ENCODE measurements at regions not wholly inside any gene's neighbourhood (a gene's known extent, or its start where the extent isn't known, plus 50 kb on each side); places are given as distances from the start of the nearest gene placed in this dataset.
A peak's percentile ranks its signal among the peaks of the same experiment; 100 is the strongest.
"Not testable (repeated sequence)": the region's sequence is repeated elsewhere in the genome, so short reads cannot be mapped to it uniquely, and the experiment has no call there.

DNA sequence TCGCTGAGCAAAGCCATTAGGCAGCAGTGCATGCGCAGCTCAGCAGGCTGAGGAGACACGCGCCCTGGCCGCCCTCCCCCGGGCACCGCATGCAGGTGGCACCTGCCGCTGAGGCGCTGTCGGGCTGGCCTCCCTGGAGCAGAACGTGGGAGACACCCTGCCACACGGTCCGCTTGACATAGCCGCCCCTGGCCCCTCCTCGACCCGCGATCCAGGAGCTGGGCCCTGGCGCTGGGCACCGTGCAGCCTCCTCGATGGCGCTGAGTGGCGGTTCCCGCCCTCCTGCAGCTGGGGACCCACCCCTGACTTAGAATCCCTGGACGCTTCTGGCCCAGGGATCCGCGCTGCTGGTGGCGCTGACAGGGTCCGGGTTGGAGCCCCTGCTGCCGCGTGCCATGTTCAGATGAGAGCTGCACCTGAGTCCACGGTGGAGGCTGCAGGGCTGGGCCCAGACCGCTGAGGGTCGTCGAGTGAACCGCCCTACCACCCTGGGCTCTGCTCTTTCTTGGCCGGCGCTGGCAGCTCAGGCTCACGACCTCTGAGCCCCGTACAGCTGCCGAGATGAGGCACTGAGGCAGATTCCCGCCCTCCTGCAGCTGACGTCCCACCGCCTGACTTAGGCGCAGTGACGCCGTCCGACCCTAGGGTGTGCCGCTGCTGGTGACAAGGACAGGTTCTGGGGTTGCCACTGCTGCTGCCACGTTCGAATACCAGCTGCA is 116.8 kb downstream of the OR13A1 start:
- no peak for DNase-seq

DNA sequence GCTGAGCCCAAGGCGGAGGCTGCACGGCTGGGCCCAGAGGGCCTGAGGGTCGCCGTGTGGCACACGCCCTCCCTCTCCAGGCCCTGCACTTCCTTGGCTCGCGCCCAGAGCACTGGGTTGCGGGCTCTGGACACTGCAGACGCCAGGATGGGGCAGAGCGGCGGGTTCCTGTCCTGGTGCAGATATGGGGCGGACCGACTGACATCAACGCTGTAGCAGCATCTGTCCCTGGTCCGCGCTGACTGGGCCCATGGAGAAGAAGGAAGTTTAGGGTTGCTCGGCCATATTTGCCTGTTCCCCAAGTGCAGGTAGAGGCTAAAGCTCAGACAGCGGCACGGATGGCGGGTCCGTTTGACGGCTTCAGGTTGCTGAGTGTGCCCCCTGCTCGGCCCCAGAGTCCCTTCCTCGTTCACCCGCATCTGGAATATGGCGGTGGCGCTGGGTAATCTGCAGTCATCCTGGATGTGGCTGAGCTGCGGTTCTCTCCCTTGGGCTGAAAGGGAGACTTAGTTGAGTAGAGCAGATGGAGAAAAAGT is 116.1 kb downstream of the OR13A1 start:
- DNase-seq: no peak

DNA sequence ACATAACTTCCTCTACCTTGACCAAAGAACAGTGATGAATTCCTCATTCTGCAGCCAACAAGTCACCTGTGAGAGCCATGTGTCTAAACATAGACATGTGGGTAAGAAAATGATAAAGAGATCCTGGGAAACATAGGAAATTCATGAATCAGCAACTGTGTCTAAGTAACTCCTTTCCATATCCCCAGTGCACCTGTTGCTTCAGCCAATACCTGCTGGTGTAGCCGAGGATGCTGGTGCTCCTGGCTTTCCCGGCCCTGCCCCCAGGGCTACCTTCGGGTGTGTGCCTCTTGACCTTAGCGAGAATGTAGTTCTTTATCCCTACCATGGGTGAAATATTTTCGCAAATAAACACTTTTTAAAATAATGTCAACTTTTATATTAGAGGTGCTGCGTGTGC is 114.1 kb downstream of the OR13A1 start:
- DNase-seq: no peak

DNA sequence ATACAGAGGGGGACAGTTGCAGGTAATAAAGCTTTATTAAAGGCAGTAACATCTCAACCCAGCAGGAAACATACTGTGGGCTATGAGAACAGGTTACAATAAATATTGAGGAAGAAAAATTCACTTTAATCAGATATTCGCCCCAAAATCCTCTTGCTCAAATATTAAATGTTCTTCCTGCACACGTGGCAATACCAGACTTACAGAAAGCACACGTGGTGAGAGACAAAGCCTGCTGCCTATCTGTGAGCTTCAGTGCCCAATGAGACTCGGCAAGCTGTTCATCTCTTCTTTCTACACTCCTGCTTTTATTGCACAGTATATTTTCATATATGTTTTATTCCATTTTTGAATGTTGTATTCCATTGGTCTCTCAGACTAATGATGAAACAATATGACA is 113.2 kb downstream of the OR13A1 start:
- DNase-seq: no peak

DNA sequence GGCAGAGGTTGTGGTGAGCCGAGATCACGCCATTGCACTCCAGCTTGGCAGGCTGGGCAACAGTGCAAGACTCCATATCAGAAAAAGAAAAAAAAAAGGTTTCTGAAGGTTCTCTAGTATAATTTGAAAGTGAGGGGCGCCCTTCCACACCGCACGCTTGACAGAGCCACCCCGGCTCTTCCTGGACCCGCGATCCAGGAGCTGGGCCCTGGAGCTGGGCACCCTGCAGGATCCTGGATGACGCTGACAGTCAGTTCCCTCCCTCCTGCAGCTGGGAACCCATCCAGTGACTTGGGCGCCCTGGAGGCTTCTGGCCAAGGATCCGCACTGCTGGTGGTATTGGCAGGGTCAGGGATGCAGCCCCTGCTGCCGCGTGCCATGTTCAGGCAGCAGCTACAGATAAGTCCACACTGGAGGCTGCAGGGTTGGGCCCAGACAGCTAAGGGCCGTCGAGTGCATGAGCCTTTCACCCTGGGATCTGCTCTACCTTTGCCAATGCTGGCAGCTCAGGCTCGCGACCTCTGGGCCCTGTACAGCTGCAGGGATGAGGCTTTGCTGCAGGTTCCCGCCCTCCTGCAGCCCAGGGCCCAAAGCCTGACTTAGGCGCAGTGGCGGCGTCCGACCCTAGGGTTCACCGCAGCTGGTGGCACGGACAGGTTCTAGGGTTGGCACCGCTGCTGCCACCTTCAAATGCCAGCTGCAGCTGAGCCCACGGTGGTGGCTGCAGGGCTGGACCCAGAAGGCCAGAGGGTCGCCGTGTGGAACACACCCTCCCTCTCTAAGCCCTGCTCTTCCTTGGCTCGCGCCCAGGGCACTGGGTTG is 110.2 kb downstream of the OR13A1 start:
- DNase-seq: no peak

DNA sequence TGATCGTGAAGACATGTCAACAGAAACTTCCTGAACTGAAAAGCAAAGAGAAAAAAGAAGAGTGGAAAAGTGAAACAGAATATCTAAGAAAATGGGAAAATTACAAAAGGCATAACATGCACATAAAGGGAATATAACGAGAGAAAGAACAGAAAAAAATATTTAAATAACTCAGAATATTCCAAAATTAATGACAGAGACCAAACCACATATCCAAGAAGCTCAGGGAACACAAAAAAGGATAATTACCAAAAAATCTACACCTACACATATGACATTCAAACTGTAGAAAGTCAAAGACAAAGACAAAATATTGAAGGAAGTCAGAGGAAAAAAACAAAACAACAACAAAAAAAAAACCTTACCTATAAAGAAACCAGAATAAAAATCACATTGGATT is 105.5 kb downstream of the OR13A1 start:
- no peak for DNase-seq

DNA sequence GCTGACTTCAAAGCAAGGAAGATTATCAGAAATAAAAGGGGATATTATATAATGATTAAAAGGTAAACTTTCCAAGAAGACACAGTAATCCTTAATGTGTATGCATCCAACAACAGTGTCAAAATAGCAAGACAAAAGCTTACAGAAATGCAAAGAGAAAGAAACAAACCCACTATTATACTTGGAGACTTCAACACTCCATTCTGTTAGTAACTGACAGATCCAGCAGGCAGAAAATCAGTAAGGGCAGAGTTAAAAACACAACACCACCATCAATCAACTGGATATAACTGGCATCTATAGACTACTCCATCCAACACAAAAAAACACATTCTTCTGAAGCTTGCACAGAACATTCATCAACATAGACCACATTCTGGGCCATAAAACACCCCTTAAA is 103.8 kb downstream of the OR13A1 start:
- DNase-seq: no peak

DNA sequence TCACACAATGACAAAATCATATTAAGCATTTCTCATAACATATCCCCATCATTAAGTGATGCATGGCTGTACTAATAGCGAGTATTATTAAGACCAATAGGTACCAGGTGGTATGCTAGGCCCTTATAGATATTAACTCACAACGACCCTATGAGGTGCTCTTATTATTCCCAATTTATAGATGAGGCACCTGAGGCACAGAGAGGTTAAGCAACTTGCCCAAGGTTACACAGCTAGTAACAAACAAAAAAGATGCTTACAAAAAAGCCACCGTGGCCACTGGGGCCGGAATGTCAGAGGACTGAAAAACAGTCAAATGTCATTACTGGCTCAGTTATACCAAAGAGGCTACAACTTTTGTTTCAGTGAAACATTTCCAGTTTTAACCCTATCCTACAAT is 96.0 kb downstream of the OR13A1 start:
- DNase-seq: no peak

DNA sequence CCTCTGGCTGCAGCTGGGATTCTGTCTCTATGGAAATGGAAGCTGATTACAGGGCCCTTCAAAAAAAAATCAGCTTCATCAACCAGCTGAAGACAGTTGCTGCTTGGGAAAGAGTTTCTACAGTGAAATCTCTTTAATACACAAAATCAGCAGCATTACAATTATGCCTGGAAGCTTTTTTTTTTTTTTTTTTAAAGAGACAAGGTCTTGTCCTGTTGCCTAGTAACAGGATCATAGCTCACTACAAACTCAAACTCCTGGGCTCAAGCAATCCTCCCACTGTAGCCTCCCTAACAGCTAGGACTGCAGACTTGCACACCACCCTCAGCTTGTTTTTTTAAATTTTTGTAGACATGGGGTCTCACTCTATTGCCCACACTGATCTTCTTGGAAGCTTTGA is 94.5 kb downstream of the OR13A1 start:
- DNase-seq: no peak

DNA sequence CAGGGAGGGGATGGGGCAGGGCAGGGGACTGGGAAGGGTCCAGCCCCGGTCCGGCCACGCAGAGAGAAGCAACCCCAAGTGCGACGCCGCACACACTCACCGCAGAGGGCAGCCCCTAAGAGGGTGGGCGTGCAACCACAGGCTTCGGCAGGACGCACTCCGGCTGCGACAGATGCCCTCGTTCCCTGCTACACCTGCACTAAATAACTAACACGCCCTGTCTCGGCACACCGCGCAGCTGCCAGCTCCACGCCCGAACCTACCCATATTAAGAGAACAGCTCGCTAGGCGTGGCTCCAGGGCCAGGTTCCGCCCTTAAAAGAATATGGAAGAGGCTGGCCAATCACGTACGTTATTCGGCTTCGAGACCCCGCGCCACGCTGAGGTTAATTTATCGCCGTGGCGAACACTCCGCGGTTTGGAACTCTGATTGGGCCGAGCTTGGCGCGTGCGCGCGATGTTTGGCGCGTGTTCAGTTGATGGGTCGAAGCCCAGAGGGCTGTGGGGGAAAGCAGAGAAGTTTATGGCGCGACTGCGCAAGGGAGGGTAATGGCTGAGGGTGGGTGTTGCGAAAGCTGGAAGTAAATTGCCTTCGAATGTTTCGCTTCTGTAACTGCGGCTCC is 91.1 kb downstream of the OR13A1 start:
- DNase-seq: no peak

DNA sequence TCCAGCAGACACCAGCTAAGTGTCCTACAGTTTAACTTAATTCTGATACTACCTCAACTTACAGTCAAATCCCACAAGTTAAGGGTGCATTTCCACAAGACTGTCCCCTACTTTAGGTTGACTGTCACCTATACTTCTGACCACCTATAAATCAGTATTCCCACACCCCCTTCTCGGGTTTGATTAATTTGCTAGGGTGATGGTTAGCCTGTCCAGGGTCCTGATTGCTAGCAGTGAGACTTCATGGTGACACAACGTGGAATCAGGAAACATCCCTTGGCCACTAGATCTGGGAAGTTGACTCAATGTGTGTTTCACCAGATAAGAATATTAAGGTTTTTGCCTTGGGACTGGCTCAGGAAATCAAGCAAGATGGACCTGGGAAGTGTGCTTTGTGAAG is 88.4 kb downstream of the OR13A1 start:
- DNase-seq: no peak

DNA sequence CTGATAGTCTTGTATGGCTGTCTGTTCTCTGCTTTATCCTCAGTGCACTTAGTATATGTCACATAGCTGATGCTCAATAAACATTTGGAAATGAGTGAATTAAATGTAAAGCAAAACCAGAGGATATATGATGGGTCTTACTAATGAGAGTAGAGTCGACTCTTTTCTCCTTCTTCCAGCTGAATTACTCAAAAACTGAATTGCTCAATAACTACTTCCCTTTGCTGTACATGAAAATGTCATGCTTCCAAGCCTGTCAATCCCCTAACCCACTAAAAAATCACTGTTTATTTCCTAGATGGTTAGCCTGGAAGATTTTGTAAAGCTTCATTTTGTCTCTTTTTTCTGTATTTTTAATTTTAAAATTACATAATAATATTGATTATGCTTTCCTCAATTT is 88.0 kb downstream of the OR13A1 start:
- no peak for DNase-seq

DNA sequence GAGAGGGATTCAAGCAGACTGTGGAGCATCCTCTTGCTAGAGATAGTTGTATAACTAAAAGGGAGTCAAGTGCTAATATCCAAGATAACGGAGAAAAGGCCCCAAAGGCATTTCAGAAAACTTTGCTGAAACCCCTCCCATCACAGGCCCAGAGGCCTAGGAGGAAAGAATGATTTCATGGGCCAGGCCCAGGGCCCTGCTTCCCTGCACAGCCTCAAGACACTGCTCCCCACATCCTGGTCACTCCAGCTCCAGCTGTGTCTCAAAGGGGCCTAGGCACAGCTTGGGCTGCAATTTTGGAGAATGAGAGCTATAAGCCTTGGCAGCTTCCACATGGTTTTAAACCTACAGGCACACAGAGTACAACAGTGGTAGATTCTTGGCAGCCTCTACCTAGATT is 85.6 kb downstream of the OR13A1 start:
- DNase-seq: no peak

DNA sequence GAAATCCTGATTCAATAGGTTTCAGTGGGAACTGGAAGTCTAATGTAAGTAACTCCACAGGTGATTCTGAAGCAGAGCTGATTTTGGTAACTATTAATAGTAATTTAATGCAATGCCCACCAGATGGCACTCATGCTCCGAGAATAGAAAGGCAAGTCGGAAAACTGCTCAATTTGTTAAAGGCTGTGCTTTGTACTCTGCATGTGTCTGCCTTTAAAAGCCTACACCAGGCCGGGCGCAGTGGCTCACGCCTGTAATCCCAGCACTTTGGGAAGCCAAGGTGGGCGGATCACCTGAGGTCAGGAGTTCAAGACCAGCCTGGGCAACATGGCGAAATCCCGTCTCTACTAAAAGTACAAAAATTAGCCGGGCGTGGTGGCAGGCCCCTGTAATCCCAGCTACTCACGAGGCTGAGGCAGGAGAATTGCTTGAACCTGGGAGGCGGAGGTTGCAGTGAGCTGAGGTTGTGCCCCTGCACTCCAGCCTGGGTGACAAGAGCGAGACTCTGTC is 80.1 kb downstream of the OR13A1 start:
- DNase-seq: peak in 3 of 4 experiments; percentile 2 to 44 (median 33)

DNA sequence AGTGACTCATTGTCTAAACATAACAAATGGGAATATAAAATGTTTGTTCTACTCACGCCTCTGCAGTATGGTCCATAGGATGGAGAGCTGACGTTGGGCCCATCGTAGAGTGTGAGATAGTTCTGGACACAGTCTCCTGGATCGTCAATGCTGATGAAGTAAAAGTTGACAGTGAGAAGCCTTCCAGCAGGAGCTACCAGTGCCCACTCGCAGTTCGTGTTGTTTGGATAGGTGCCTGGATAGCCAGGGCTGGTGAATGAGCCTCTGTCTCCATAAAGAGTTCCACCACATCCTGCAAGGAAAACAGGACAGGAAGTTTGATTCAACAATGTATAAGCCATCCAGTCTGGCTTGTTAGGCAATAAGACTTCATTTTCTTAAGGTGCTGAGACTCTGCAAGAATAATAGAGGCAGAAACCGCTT is 79.6 kb downstream of the OR13A1 start:
- no peak for DNase-seq

DNA sequence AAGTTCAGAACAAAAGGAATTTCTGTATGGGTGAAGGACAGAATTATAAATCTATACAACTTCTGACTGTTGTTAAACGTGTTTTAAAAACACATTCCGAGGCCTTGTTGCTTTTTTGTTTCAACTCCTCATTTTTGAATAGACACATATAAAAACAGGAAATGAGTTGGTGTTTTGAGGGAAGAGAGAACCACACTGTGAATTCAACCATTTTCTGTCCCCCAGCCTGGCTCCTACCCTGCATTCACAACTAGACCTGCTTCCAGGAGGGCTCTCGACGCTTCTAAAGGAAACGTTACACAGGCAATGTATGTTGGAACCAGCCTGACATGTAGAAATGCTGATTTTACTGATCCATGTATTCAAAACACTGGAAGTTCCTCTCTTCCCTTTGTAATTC is 76.5 kb downstream of the OR13A1 start:
- DNase-seq: no peak

DNA sequence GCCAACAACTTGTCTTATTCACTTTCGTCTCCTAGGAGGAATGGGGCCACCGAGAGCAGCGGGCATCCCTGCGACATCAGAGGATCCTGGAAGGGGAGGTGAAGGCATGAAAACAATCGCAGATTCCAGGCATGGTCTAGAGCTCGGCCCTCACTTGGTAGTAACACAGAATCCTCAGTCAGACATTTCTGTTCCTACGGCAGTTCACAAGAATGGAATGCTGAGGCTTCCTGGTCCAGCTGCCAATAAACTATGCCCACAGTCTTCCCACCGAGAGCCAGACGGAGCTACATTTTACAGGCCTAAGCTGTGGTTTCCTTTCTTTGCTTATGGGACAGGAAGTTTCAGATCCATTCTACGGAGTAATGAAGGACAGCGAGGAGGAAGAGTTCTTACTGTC is 75.8 kb downstream of the OR13A1 start:
- no peak for DNase-seq

DNA sequence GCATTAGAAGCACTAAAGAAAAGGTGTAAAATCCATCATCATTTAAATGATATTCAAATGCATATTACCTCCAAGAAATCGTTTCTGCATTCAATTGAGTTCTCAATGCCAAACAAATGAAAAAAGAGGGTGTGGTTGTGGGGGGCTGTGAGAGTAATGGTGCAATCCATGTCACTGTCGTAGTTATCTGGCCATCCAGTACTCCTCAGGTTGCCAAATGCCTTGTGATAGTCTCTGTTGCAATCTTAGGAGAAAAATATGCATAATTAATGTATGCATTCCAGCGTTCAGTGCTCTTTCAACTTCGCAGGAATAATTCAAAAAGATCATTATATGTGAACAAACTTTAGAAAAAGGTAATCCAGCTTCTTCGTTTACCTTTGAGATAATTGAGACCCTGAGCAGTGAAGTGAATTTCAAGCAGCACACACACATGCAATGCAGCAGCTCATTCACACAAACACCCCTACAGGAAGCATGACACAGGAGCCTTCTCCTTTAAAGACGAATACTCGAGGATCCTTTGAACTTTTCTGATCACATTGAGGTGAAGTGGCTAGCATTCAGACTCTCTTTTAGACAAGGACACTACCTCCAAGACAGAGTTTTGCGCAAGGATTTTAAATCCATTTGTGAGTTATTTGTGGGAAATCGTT is 73.4 kb downstream of the OR13A1 start:
- DNase-seq: no peak

DNA sequence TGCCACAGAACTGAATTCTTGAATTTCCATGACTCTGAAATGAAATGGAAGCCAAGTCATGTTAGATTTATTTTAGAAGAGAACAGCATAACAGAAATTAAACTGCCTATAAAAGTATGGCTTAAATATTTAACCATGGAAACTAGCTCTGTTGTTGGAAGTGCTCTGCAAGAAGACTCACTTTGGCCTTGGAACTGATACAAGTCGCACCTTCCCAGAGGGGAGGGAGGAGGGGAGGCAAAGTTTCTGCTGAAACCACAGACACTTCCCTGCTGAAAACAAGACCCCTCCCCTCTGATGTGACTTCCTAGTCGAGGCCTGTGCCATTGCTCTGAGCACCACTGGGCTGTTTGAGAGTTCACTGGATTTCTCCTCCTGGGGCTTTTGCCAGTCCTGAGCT is 72.1 kb downstream of the OR13A1 start:
- DNase-seq: no peak

DNA sequence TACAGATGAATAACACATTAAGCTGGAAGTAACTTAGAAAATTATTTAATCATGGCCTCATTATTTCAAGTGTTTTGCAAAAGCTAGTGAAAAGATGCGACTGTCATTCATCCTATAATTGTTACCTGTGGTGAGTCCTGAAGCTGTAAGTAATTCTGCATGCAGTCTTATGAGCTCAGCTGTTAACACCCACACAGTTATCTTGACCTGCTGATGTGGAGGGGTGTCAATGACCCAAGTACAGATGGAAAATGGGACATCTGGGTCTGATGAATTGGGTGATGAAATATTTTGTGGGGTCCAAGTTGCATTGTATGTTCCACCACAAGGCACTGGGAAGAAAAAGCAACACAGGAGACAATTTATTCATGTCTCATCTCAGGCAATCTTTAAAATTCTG is 68.9 kb downstream of the OR13A1 start:
- DNase-seq: no peak

DNA sequence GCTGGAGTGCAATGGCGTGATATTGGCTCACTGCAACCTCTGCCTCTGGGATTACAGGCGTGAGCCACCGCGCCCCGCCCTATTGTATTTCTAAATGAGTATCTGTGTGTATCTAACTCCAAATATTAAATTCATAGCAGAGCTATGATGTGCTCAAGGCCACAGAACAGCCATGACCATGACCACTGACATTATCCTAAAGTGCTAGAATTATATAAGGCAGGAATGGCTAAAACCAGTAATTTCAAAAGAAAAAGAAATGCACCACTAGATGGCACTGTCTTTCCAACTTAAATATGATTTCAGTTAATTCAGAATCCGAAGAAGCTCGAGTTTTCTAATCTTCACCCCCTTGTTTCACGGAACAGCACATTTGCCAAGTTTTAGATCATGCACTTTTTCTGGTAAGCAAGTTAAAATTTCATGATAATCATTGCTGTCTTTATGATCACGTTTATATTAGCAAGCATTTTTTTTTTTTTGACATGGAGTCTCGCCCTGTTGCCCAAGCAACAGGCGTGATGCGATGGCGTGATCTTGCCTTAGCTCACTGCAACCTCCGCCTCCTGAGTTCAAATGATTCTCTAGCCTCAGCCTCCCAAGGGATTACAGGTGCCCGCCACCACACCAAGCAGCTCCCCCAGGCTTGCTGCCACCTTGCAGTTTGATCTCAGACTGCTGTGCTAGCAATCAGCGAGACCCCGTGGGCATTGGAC is 65.3 kb downstream of the OR13A1 start:
- no peak for DNase-seq

DNA sequence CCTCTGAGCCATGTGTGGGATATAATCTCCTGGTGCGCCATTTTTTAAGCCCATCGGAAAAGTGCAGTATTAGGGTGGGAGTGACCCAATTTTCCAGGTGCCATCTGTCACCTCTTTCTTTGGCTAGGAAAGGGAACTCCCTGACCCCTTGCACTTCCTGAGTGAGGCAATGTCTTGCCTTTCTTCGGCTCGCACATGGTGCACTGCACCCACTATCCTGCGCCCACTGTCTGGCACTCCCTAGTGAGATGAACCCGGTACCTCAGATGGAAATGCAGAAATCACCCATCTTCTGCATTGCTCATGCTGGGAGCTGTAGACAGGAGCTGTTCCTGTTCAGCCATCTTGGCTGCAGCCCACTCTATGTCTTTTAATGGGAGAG is 64.7 kb downstream of the OR13A1 start:
- not testable (repeated sequence) for DNase-seq

All from activated naive CD4-positive, alpha-beta T cell (primary cell).